AG09319 (cell line): ENCODE measurements at regions not wholly inside any gene's neighbourhood (a gene's known extent, or its start where the extent isn't known, plus 50 kb on each side); places are given as distances from the start of the nearest gene placed in this dataset.

ENCODE experiments used
- DNase-seq: peaks from one replicate; pipeline ENCODE4 v3.0.0-alpha.2; 2010; ENCODE audit warnings: low read depth; ENCODE audit errors: extremely low read depth
- CTCF ChIP-seq: IDR thresholded peaks from 2 replicates; pipeline ENCODE4 v1.5.1; 2011; ENCODE audit warnings: low read depth, mild to moderate bottlenecking, inconsistent platforms, low read length, moderate library complexity

- peak; percentile 30 for DNase-seq
- TF ChIP-seq CTCF, result no peak
These were observed 72.6 kb upstream of the ARHGAP24 start for GRCh38 chr4:85402371-85402770.

GRCh38 chr4:85406185-85406584 lies 68.8 kb upstream of the ARHGAP24 start:
- no peak for DNase-seq
- no peak for TF ChIP-seq CTCF

GRCh38 chr4:85407546-85407945 lies 67.4 kb upstream of the ARHGAP24 start:
- no peak for DNase-seq
- no peak for TF ChIP-seq CTCF

- TF ChIP-seq CTCF, result no peak
- no peak for DNase-seq
These were observed 66.6 kb upstream of the ARHGAP24 start for GRCh38 chr4:85408301-85408700.

GRCh38 chr4:85409251-85409650 lies 65.7 kb upstream of the ARHGAP24 start:
- no peak for DNase-seq
- no peak for TF ChIP-seq CTCF

GRCh38 chr4:85411386-85411785 lies 63.6 kb upstream of the ARHGAP24 start:
- no peak for TF ChIP-seq CTCF

GRCh38 chr4:85414972-85415371 lies 60.0 kb upstream of the ARHGAP24 start:
- DNase-seq, result no peak
- TF ChIP-seq CTCF, result no peak

More at GRCh38 chr4:85411386-85411785, 63.6 kb upstream of the ARHGAP24 start:
- no peak for DNase-seq
